H9 (cell line): ENCODE measurements at regions not wholly inside any gene's neighbourhood (a gene's known extent, or its start where the extent isn't known, plus 50 kb on each side); places are given as distances from the start of the nearest gene placed in this dataset.

Experiments used
- DNase-seq: peaks from one replicate; pipeline ENCODE4 v3.0.0-alpha.2; 2017
- H2AFZ ChIP-seq: one replicate; pipeline ENCODE4 v1.6.1; 2013; ENCODE audit warnings: mild to moderate bottlenecking, low read length, control low read depth, moderate library complexity
- H2AK5ac ChIP-seq: 2 replicates; pipeline ENCODE4 v1.6.1; 2013; ENCODE audit warnings: low read length, control low read depth, mixed read lengths; ENCODE audit not compliant: insufficient read length
- H2BK120ac ChIP-seq: one replicate; pipeline ENCODE4 v1.6.1; 2013; ENCODE audit warnings: low read depth, mild to moderate bottlenecking, low read length, control low read depth, inconsistent platforms; ENCODE audit not compliant: poor library complexity, severe bottlenecking
- H2BK12ac ChIP-seq: 2 replicates; pipeline ENCODE4 v1.6.1; 2013; ENCODE audit warnings: low read length, control low read depth, mixed read lengths, low read depth; ENCODE audit not compliant: insufficient read length
- H2BK15ac ChIP-seq: 2 replicates; pipeline ENCODE4 v1.6.1; 2013; ENCODE audit warnings: low read depth, low read length, control low read depth
- H2BK20ac ChIP-seq: one replicate; pipeline ENCODE4 v1.6.1; 2013; ENCODE audit warnings: low read depth, mild to moderate bottlenecking, low read length, control low read depth, inconsistent platforms; ENCODE audit not compliant: poor library complexity, severe bottlenecking
- H2BK5ac ChIP-seq: 2 replicates; pipeline ENCODE4 v1.6.1; 2013; ENCODE audit warnings: low read length, control low read depth, mixed read lengths; ENCODE audit not compliant: insufficient read length
- H3K14ac ChIP-seq: 2 replicates; pipeline ENCODE4 v1.6.1; 2013; ENCODE audit warnings: low read length, control low read depth; ENCODE audit not compliant: insufficient read depth
- H3K18ac ChIP-seq: 2 replicates; pipeline ENCODE4 v1.6.1; 2013; ENCODE audit warnings: low read depth, mild to moderate bottlenecking, mixed read lengths, low read length, control low read depth; ENCODE audit not compliant: insufficient read length
- H3K23ac ChIP-seq: 2 replicates; pipeline ENCODE4 v1.6.1; 2013; ENCODE audit warnings: low read length, control low read depth, mixed read lengths, low read depth; ENCODE audit not compliant: insufficient read length
- H3K23me2 ChIP-seq: 2 replicates; pipeline ENCODE4 v1.6.1; 2013; ENCODE audit warnings: low read depth, mild to moderate bottlenecking, mixed read lengths, low read length, control low read depth; ENCODE audit not compliant: insufficient read length, poor library complexity, severe bottlenecking
- H3K27ac ChIP-seq: 2 replicates; pipeline ENCODE4 v1.5.1; 2013; ENCODE audit warnings: low read length, control low read depth, mixed read lengths, low read depth; ENCODE audit not compliant: insufficient read length
- H3K27me3 ChIP-seq: 2 replicates; pipeline ENCODE4 v1.6.1; 2013; ENCODE audit warnings: low read length, control low read depth, inconsistent platforms; ENCODE audit not compliant: insufficient read depth
- H3K4ac ChIP-seq: 2 replicates; pipeline ENCODE4 v1.6.1; 2013; ENCODE audit warnings: low read depth, mild to moderate bottlenecking, control low read depth, inconsistent platforms, low read length, moderate library complexity
- H3K4me1 ChIP-seq: 2 replicates; pipeline ENCODE4 v1.6.1; 2013; ENCODE audit warnings: low read length, control low read depth, inconsistent platforms; ENCODE audit not compliant: insufficient read depth
- H3K4me2 ChIP-seq: 2 replicates; pipeline ENCODE4 v1.6.1; 2013; ENCODE audit warnings: low read length, control low read depth, mixed read lengths; ENCODE audit not compliant: insufficient read length, insufficient read depth
- H3K56ac ChIP-seq: 2 replicates; pipeline ENCODE4 v1.6.1; 2013; ENCODE audit warnings: low read depth, mild to moderate bottlenecking, mixed read lengths, low read length, control low read depth; ENCODE audit not compliant: insufficient read length
- H3K79me1 ChIP-seq: 2 replicates; pipeline ENCODE4 v1.6.1; 2013; ENCODE audit warnings: low read depth, mild to moderate bottlenecking, moderate library complexity, low read length, control low read depth, inconsistent platforms; ENCODE audit not compliant: insufficient read depth, poor library complexity, severe bottlenecking
- H3K79me2 ChIP-seq: 2 replicates; pipeline ENCODE4 v1.6.1; 2013; ENCODE audit warnings: low read length, control low read depth, inconsistent platforms; ENCODE audit not compliant: insufficient read depth
- H3K9ac ChIP-seq: 2 replicates; pipeline ENCODE4 v1.6.1; 2013; ENCODE audit warnings: low read length, control low read depth, mixed read lengths; ENCODE audit not compliant: insufficient read length; ENCODE audit errors: extremely low read depth
- H3K9me3 ChIP-seq: one replicate; pipeline ENCODE4 v1.6.1; 2013; ENCODE audit warnings: low read depth, low read length, inconsistent platforms; ENCODE audit not compliant: control insufficient read depth
- H3T11ph ChIP-seq: one replicate; pipeline ENCODE4 v1.6.1; 2013; ENCODE audit warnings: mild to moderate bottlenecking, low read length, control low read depth, inconsistent platforms
- H4K20me1 ChIP-seq: one replicate; pipeline ENCODE4 v1.6.1; 2013; ENCODE audit not compliant: control insufficient read depth, insufficient read length, insufficient read depth
- H4K5ac ChIP-seq: 2 replicates; pipeline ENCODE4 v1.6.1; 2013; ENCODE audit warnings: low read depth, mild to moderate bottlenecking, mixed read lengths, low read length, control low read depth; ENCODE audit not compliant: insufficient read length
- H4K8ac ChIP-seq: replicated peaks from 2 replicates; pipeline ENCODE4 v1.6.1; 2013; ENCODE audit warnings: low read length, control low read depth, mixed read lengths, low read depth; ENCODE audit not compliant: insufficient read length
- H4K91ac ChIP-seq: 2 replicates; pipeline ENCODE4 v1.6.1; 2013; ENCODE audit warnings: low read depth, mild to moderate bottlenecking, moderate library complexity, mixed read lengths, low read length, control low read depth; ENCODE audit not compliant: insufficient read length
- H3K27ac Mint-ChIP-seq, 3 experiments: 2 replicates in 2 of 3; 3 replicates in 1 of 3; pipeline ENCODE4 v1.8.0; 2020 to 2021; ENCODE audit warnings: mixed read lengths in 3 of 3, mild to moderate bottlenecking in 1 of 3, moderate library complexity in 1 of 3
- H3K27me3 Mint-ChIP-seq: 2 replicates; pipeline ENCODE4 v1.8.0; 2021; ENCODE audit warnings: low read depth, mild to moderate bottlenecking, moderate library complexity, mixed read lengths
- H3K36me3 Mint-ChIP-seq, 3 experiments: 2 replicates in 2 of 3; 3 replicates in 1 of 3; pipeline ENCODE4 v1.8.0; 2020 to 2021; ENCODE audit warnings: low read depth in 3 of 3, mixed read lengths in 3 of 3; ENCODE audit not compliant: insufficient read depth in 1 of 3
- H3K4me1 Mint-ChIP-seq, 2 experiments: 2 replicates each; pipeline ENCODE4 v1.8.0; 2020; ENCODE audit warnings: mixed read lengths in 2 of 2
- H3K4me3 Mint-ChIP-seq, 2 experiments: 2 replicates in 1 of 2; 3 replicates in 1 of 2; pipeline ENCODE4 v1.8.0; 2020 to 2021; ENCODE audit warnings: mild to moderate bottlenecking in 2 of 2, mixed read lengths in 2 of 2, moderate library complexity in 1 of 2
- H3K9me3 Mint-ChIP-seq, 2 experiments: 2 replicates in 1 of 2; 3 replicates in 1 of 2; pipeline ENCODE4 v1.8.0; 2020; ENCODE audit warnings: mild to moderate bottlenecking in 2 of 2, mixed read lengths in 2 of 2, moderate library complexity in 1 of 2
- CTCF ChIP-seq: fragments of 200-600 bp; sonication (generic); conservative IDR thresholded peaks from 3 replicates; pipeline ENCODE4 v1.8.0; 2021; ENCODE audit warnings: antibody characterized with exemption, mild to moderate bottlenecking
- whole genome bisulfite sequencing: extraction: QIAGEN DNeasy Blood & Tissue Kit; methylation state at CpG from one replicate; pipeline ENCODE4 v1.1.7; 2013; ENCODE audit warnings: missing lambda C conversion rate, low lambda C conversion rate, mixed read lengths; ENCODE audit not compliant: insufficient read length; ENCODE audit errors: extremely low coverage; 5-methylcytosine and 5-hydroxymethylcytosine counted together

GRCh38 chr5:125050926-125051325 lies 304.5 kb upstream of the ZNF608 start:
- Mint-ChIP-seq H3K27ac (no peak overlapping the region; a peak in 1 of 7 replicates), H3K4me3 (no peak overlapping the region), H3K4me1 (peaks cover 35 to 36% of the 10 kb centered on the region in 2 experiments), H3K36me3 (peaks cover 0 to 1% (median 0%) of the 10 kb centered on the region in 3 experiments; a peak in 1 of 7 replicates), H3K27me3 (no peaks in the 10 kb centered on the region), H3K9me3 (no peaks in the 10 kb centered on the region)
- no peaks in the 10 kb centered on the region for H3K79me2 ChIP-seq
- no peak for TF ChIP-seq CTCF
- no peak overlapping the region for H4K5ac ChIP-seq
- no peak overlapping the region for H2AFZ ChIP-seq
- no peak overlapping the region; the same call in 1 of the 2 replicates for H2BK15ac ChIP-seq
- no peak for DNase-seq
- no CpG with 5 or more reads among the region's 1 CpG for WGBS
- no peaks in the 10 kb centered on the region for H3K79me1 ChIP-seq
- H3K9ac ChIP-seq: no peak overlapping the region
- no peaks in the 10 kb centered on the region for H3K27me3 ChIP-seq
- no peak overlapping the region for H3K27ac ChIP-seq
- no peak overlapping the region for H3K4me2 ChIP-seq
- no peak overlapping the region for H2BK5ac ChIP-seq
- no peak overlapping the region for H2AK5ac ChIP-seq
- H3K14ac ChIP-seq: no peak overlapping the region
- H3K18ac ChIP-seq: no peak overlapping the region
- H2BK120ac ChIP-seq: no peak overlapping the region
- no peak overlapping the region for H4K91ac ChIP-seq
- no peaks in the 10 kb centered on the region for H3K9me3 ChIP-seq
- H3K23ac ChIP-seq: no peak overlapping the region
- no peak overlapping the region for H2BK12ac ChIP-seq
- peaks cover 5% of the 10 kb centered on the region; the same call in 1 of the 2 replicates for H3K4me1 ChIP-seq
- no peaks in the 10 kb centered on the region for H3K23me2 ChIP-seq
- no peak overlapping the region for H3K56ac ChIP-seq
- H2BK20ac ChIP-seq: no peak overlapping the region
- no peak overlapping the region for H3K4ac ChIP-seq
- no peak overlapping the region for H4K8ac ChIP-seq
- no peak overlapping the region for H3T11ph ChIP-seq
- H4K20me1 ChIP-seq: no peaks in the 10 kb centered on the region
